Stimulated activated naive CD8-positive, alpha-beta T cell treated with anti-CD3 and anti-CD28 coated beads, Interleukin-15, Interleukin-2, amounts not matched to agents 100 ng/mL and 50 ng/mL, for 24 hours (primary cell): ENCODE measurements at regions not wholly inside any gene's neighbourhood (a gene's known extent, or its start where the extent isn't known, plus 50 kb on each side); places are given as distances from the start of the nearest gene placed in this dataset.
A peak's percentile ranks its signal among the peaks of the same experiment; 100 is the strongest.
"Not testable (repeated sequence)": the region's sequence is repeated elsewhere in the genome, so short reads cannot be mapped to it uniquely, and the experiment has no call there.

Source experiments
- H3K27ac Mint-ChIP-seq: one replicate; pipeline ENCODE4 v1.8.0; 2021; ENCODE audit warnings: mild to moderate bottlenecking, mixed read lengths
- H3K27me3 Mint-ChIP-seq: one replicate; pipeline ENCODE4 v1.8.0; 2021; ENCODE audit warnings: mixed read lengths
- H3K36me3 Mint-ChIP-seq: one replicate; pipeline ENCODE4 v1.8.0; 2021; ENCODE audit warnings: low read depth, mixed read lengths
- H3K4me1 Mint-ChIP-seq: one replicate; pipeline ENCODE4 v1.8.0; 2021; ENCODE audit warnings: low read depth, mixed read lengths
- H3K4me3 Mint-ChIP-seq: one replicate; pipeline ENCODE4 v1.8.0; 2021; ENCODE audit warnings: mild to moderate bottlenecking, mixed read lengths
- H3K9me3 Mint-ChIP-seq: one replicate; pipeline ENCODE4 v1.8.0; 2021; ENCODE audit warnings: mixed read lengths

- H3K36me3 Mint-ChIP-seq, result no peaks in the 10 kb centered on the region
- peaks cover 11% of the 10 kb centered on the region for H3K27me3 Mint-ChIP-seq
- H3K27ac Mint-ChIP-seq, result peak overlapping the region; percentile 92
- H3K4me3 Mint-ChIP-seq, result peak overlapping the region; percentile 8
- H3K4me1 Mint-ChIP-seq, result peaks cover 44% of the 10 kb centered on the region
- peaks cover 7% of the 10 kb centered on the region for H3K9me3 Mint-ChIP-seq
Measured at GRCh38 chr10:62980687-62981086, 152.4 kb upstream of the NRBF2 start.

- Mint-ChIP-seq H3K27ac (peak overlapping the region; percentile 92), H3K27me3 (peaks cover 16% of the 10 kb centered on the region), H3K4me1 (peaks cover 44% of the 10 kb centered on the region), H3K9me3 (peaks cover 14% of the 10 kb centered on the region), H3K36me3 (no peaks in the 10 kb centered on the region), H3K4me3 (no peak overlapping the region)
Measured at GRCh38 chr10:62979921-62980320, 153.2 kb upstream of the NRBF2 start.

GRCh38 chr10:62978482-62978881 is 154.6 kb upstream of the NRBF2 start:
- Mint-ChIP-seq H3K4me1 (peaks cover 44% of the 10 kb centered on the region), H3K4me3 (no peak overlapping the region), H3K27ac (peak overlapping the region; percentile 27), H3K36me3 (peaks cover under 1% of the 10 kb centered on the region), H3K27me3 (peaks cover 5% of the 10 kb centered on the region), H3K9me3 (peaks cover 19% of the 10 kb centered on the region)

- not testable (repeated sequence) for H3K27ac Mint-ChIP-seq, H3K4me3 Mint-ChIP-seq, H3K36me3 Mint-ChIP-seq
- peaks cover 19% of the 10 kb centered on the region for H3K4me1 Mint-ChIP-seq
- peaks cover 25% of the 10 kb centered on the region for H3K9me3 Mint-ChIP-seq
- H3K27me3 Mint-ChIP-seq, result peaks cover 28% of the 10 kb centered on the region
Measured at GRCh38 chr10:62974795-62975194, 158.3 kb upstream of the NRBF2 start.

GRCh38 chr10:62972103-62972502 is 155.9 kb upstream of the EGR2 start:
- peaks cover 42% of the 10 kb centered on the region for H3K27me3 Mint-ChIP-seq
- peaks cover 21% of the 10 kb centered on the region for H3K9me3 Mint-ChIP-seq
- no peak overlapping the region for H3K4me3 Mint-ChIP-seq
- peaks cover 4% of the 10 kb centered on the region for H3K36me3 Mint-ChIP-seq
- H3K4me1 Mint-ChIP-seq, result no peaks in the 10 kb centered on the region
- H3K27ac Mint-ChIP-seq, result no peak overlapping the region

GRCh38 chr10:62964026-62964425 is 147.9 kb upstream of the EGR2 start:
- Mint-ChIP-seq H3K4me3 (no peak overlapping the region), H3K36me3 (no peaks in the 10 kb centered on the region), H3K4me1 (peaks cover 4% of the 10 kb centered on the region), H3K9me3 (no peaks in the 10 kb centered on the region), H3K27me3 (peaks cover 70% of the 10 kb centered on the region), H3K27ac (no peak overlapping the region)

GRCh38 chr10:62961951-62962523 is 145.9 kb upstream of the EGR2 start:
- no peaks in the 10 kb centered on the region for H3K9me3 Mint-ChIP-seq
- peaks cover 4% of the 10 kb centered on the region for H3K4me1 Mint-ChIP-seq
- no peak overlapping the region for H3K4me3 Mint-ChIP-seq
- no peak overlapping the region for H3K27ac Mint-ChIP-seq
- peaks cover 73% of the 10 kb centered on the region for H3K27me3 Mint-ChIP-seq
- H3K36me3 Mint-ChIP-seq, result no peaks in the 10 kb centered on the region

GRCh38 chr10:62960416-62960815 is 144.2 kb upstream of the EGR2 start:
- Mint-ChIP-seq H3K9me3 (no peaks in the 10 kb centered on the region), H3K27me3 (peaks cover 63% of the 10 kb centered on the region), H3K27ac (no peak overlapping the region), H3K36me3 (no peaks in the 10 kb centered on the region), H3K4me3 (no peak overlapping the region), H3K4me1 (peaks cover 4% of the 10 kb centered on the region)

- Mint-ChIP-seq H3K27ac (peak overlapping the region; percentile 41), H3K27me3 (peaks cover 63% of the 10 kb centered on the region), H3K4me3 (no peak overlapping the region), H3K9me3 (no peaks in the 10 kb centered on the region), H3K36me3 (no peaks in the 10 kb centered on the region), H3K4me1 (peaks cover 4% of the 10 kb centered on the region)
Measured at GRCh38 chr10:62959553-62959952, 143.4 kb upstream of the EGR2 start.

GRCh38 chr10:62958980-62959379 is 142.8 kb upstream of the EGR2 start:
- H3K9me3 Mint-ChIP-seq, result no peaks in the 10 kb centered on the region
- no peak overlapping the region for H3K4me3 Mint-ChIP-seq
- H3K27me3 Mint-ChIP-seq, result peaks cover 57% of the 10 kb centered on the region
- H3K36me3 Mint-ChIP-seq, result no peaks in the 10 kb centered on the region
- H3K4me1 Mint-ChIP-seq, result peaks cover 4% of the 10 kb centered on the region
- no peak overlapping the region for H3K27ac Mint-ChIP-seq

- Mint-ChIP-seq H3K9me3 (peaks cover 5% of the 10 kb centered on the region), H3K4me3 (no peak overlapping the region), H3K27ac (no peak overlapping the region), H3K36me3 (no peaks in the 10 kb centered on the region), H3K27me3 (peaks cover 23% of the 10 kb centered on the region), H3K4me1 (no peaks in the 10 kb centered on the region)
Measured at GRCh38 chr10:62946278-62946677, 130.1 kb upstream of the EGR2 start.

GRCh38 chr10:62939698-62940097 is 123.5 kb upstream of the EGR2 start:
- peaks cover 6% of the 10 kb centered on the region for H3K4me1 Mint-ChIP-seq
- H3K36me3 Mint-ChIP-seq, result no peaks in the 10 kb centered on the region
- H3K27me3 Mint-ChIP-seq, result peaks cover 45% of the 10 kb centered on the region
- H3K9me3 Mint-ChIP-seq, result no peaks in the 10 kb centered on the region
- no peak overlapping the region for H3K27ac Mint-ChIP-seq
- no peak overlapping the region for H3K4me3 Mint-ChIP-seq

GRCh38 chr10:62938672-62939071 is 122.5 kb upstream of the EGR2 start:
- H3K36me3 Mint-ChIP-seq, result no peaks in the 10 kb centered on the region
- H3K9me3 Mint-ChIP-seq, result no peaks in the 10 kb centered on the region
- H3K27ac Mint-ChIP-seq, result no peak overlapping the region
- H3K27me3 Mint-ChIP-seq, result peaks cover 49% of the 10 kb centered on the region
- H3K4me3 Mint-ChIP-seq, result no peak overlapping the region
- peaks cover 8% of the 10 kb centered on the region for H3K4me1 Mint-ChIP-seq

GRCh38 chr10:62937674-62938073 is 121.5 kb upstream of the EGR2 start:
- H3K27ac Mint-ChIP-seq, result no peak overlapping the region
- peaks cover 55% of the 10 kb centered on the region for H3K27me3 Mint-ChIP-seq
- H3K4me1 Mint-ChIP-seq, result peaks cover 8% of the 10 kb centered on the region
- no peak overlapping the region for H3K4me3 Mint-ChIP-seq
- no peaks in the 10 kb centered on the region for H3K36me3 Mint-ChIP-seq
- no peaks in the 10 kb centered on the region for H3K9me3 Mint-ChIP-seq

GRCh38 chr10:62935022-62935421 is 118.9 kb upstream of the EGR2 start:
- no peak overlapping the region for H3K4me3 Mint-ChIP-seq
- peaks cover 8% of the 10 kb centered on the region for H3K4me1 Mint-ChIP-seq
- H3K9me3 Mint-ChIP-seq, result no peaks in the 10 kb centered on the region
- peaks cover 49% of the 10 kb centered on the region for H3K27me3 Mint-ChIP-seq
- H3K36me3 Mint-ChIP-seq, result no peaks in the 10 kb centered on the region
- no peak overlapping the region for H3K27ac Mint-ChIP-seq

- peaks cover 44% of the 10 kb centered on the region for H3K27me3 Mint-ChIP-seq
- H3K4me3 Mint-ChIP-seq, result no peak overlapping the region
- H3K9me3 Mint-ChIP-seq, result no peaks in the 10 kb centered on the region
- no peaks in the 10 kb centered on the region for H3K36me3 Mint-ChIP-seq
- peaks cover 8% of the 10 kb centered on the region for H3K4me1 Mint-ChIP-seq
- no peak overlapping the region for H3K27ac Mint-ChIP-seq
Measured at GRCh38 chr10:62934258-62934657, 118.1 kb upstream of the EGR2 start.
